ENCODE measurements at regions not wholly inside any gene's neighbourhood (a gene's known extent, or its start where the extent isn't known, plus 50 kb on each side); places are given as distances from the start of the nearest gene placed in this dataset.

DNA sequence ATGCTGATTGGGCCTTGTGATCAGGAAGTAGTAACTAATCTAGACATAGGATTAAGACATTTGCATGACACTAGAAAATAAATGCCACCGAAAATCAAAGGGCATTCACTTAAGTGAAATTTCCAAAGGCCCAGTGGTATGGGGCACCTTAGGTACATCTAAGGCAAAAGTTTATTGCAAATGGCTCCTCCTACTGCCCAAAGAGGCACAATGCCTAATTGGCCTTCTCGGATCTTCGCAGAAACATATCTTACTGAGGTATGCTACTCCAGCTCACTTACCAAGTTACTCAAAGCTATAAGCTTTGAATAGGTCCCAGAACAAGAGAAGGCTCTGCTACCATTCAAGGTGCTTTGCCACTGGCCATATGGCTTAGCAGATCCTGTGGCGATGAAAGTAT, 174.8 kb upstream of the CXCL13 start:
- DNase-seq: no peak
- H3K27me3 ChIP-seq (replicated peaks): no peaks in the 10 kb centered on the region
- H3K36me3 ChIP-seq (replicated peaks): no peaks in the 10 kb centered on the region
- TF ChIP-seq, protein P1, sequence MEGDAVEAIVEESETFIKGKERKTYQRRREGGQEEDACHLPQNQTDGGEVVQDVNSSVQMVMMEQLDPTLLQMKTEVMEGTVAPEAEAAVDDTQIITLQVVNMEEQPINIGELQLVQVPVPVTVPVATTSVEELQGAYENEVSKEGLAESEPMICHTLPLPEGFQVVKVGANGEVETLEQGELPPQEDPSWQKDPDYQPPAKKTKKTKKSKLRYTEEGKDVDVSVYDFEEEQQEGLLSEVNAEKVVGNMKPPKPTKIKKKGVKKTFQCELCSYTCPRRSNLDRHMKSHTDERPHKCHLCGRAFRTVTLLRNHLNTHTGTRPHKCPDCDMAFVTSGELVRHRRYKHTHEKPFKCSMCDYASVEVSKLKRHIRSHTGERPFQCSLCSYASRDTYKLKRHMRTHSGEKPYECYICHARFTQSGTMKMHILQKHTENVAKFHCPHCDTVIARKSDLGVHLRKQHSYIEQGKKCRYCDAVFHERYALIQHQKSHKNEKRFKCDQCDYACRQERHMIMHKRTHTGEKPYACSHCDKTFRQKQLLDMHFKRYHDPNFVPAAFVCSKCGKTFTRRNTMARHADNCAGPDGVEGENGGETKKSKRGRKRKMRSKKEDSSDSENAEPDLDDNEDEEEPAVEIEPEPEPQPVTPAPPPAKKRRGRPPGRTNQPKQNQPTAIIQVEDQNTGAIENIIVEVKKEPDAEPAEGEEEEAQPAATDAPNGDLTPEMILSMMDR (IDR thresholded peaks at IDR 0.05; ENCODE audit: low read depth, low read length, missing control alignments): peak; percentile 28
- H3K27ac ChIP-seq: no peak overlapping the region
- H3K4me3 ChIP-seq (ENCODE audit: low read depth, low read length): no peak overlapping the region
- in situ Hi-C loops (cut with HindIII; ENCODE audit: low pct_ligation_motif_present, low sequenced_read_pairs): no loop called here

DNA sequence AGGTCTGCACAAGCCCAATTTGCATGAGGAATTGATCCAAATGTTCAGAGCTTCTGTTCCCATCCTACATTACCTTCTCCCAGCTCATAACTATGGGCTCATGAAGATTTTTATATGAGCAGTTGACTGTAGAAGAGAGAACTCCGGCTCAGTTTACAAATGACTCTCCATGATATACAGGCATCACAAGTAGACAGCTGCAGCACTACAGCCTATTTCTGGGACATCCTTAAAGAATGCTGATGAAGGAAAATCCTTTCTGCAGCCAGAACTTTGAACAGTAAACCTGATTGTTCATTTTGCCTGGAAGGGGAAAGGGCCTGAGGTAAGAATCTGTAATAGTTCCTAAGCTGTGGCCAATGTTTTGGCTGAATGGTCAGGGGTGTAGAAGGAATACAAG, 174.1 kb upstream of the CXCL13 start:
- DNase-seq: no peak
- H3K36me3 ChIP-seq (replicated peaks): no peaks in the 10 kb centered on the region
- TF ChIP-seq, protein P1 (IDR thresholded peaks at IDR 0.05; ENCODE audit: low read depth, low read length, missing control alignments): no peak
- no peak overlapping the region for H3K4me3 ChIP-seq (ENCODE audit: low read depth, low read length)
- H3K27me3 ChIP-seq (replicated peaks): no peaks in the 10 kb centered on the region
- no peak overlapping the region for H3K27ac ChIP-seq
- in situ Hi-C loops (cut with HindIII; ENCODE audit: low pct_ligation_motif_present, low sequenced_read_pairs): no loop called here

DNA sequence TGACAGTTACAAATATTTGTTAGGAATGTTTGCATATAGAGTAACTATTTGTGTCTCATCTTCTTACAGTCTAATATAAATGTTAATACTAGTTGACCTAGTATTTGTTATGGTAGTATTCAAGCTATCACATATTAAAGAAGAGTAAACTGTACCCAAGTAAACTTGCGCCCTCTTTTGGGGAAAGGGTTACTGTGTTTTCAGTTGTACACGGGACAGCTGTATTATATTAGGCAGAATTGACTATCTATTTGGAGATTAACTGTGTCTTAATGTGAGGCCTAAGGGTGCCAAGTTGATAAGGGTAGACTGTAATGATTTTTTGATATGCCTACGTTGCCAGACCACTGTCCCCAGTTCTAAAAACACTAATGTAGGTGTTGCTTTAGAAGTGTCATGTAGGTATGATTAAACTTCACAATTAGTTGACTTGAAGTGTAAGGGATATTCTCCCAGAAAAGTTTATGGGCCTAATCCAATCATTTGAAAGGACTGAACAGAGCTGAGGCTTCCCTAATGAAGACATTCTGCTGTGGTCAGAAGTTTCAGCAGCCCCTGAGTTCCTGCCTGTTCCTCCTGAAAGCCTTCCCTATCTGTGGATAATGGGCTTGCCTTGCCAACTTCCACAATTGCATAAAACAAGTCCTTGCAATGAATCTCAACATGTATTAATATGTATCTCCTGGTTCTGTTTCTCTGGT, 172.8 kb upstream of the CXCL13 start:
- Histone ChIP-seq H3K4me3 (ENCODE audit: low read depth, low read length) (no peak overlapping the region), H3K36me3 (replicated peaks) (no peaks in the 10 kb centered on the region), H3K27me3 (replicated peaks) (no peaks in the 10 kb centered on the region), H3K27ac (no peak overlapping the region)
- no peak for DNase-seq
- TF ChIP-seq, protein P1 (IDR thresholded peaks at IDR 0.05; ENCODE audit: low read depth, low read length, missing control alignments): peak; percentile 13
- in situ Hi-C loops (cut with HindIII; ENCODE audit: low pct_ligation_motif_present, low sequenced_read_pairs): no loop called here

DNA sequence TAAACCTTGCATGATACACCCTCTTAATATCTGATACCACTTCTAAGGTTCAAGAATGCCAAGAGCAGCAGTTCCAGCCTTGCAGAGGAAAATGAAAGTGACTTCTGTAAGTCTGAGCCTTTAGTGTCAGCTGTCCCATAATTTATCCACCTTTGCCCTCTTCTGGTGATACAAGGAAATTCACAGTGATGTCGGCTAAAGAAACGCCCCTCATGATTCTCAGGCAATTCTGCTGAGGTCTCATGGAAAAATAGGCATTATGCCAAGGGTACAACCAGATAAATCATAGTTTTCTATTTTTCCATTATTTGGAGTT, 172.2 kb upstream of the CXCL13 start:
- TF ChIP-seq, protein P1 (IDR thresholded peaks at IDR 0.05; ENCODE audit: low read depth, low read length, missing control alignments): peak; percentile 64
- DNase-seq: peak; percentile 51
- in situ Hi-C loops (cut with HindIII; ENCODE audit: low pct_ligation_motif_present, low sequenced_read_pairs): no loop called here
- no peaks in the 10 kb centered on the region for H3K27me3 ChIP-seq (replicated peaks)
- no peaks in the 10 kb centered on the region for H3K36me3 ChIP-seq (replicated peaks)
- H3K4me3 ChIP-seq (ENCODE audit: low read depth, low read length): no peak overlapping the region
- H3K27ac ChIP-seq: no peak overlapping the region

DNA sequence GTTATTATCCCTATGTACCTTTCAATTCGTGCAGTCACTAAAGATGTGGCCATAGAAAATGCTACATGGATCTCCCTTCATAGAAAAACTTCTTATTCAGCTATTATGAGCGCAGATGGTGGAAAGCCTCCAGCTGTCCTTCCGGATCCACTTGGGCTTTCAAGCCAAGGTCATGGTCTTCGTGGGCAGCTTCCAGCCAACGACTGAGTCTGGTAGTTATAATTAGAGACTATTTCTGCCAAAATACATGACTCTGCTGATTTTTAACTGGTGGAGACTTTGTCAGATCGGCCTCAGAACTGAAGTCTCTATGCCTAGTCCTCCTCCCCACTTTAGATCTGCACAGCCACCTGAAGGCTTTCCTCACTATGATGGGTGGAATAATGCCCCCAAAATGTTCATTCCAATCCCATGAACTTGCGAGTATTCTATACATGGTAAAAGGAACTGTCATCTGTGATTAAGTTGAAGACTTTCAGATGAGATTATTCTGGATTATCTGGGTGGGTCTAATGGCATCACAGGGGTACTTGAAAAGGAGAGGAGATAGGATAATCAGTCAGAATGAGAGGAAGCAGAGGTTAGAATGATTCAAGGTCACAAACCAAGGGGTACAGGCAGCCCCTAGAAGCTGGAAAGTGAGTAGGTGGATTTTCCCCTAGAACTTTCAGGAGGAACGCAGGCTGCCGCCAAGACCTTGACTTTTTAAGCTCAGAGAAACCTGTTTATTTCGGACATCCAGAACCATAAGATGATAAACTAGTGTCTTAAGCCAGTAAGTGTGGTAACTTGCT, 171.1 kb upstream of the CXCL13 start:
- no peak overlapping the region for H3K4me3 ChIP-seq (ENCODE audit: low read depth, low read length)
- H3K27me3 ChIP-seq (replicated peaks): no peaks in the 10 kb centered on the region
- TF ChIP-seq, protein P1 (IDR thresholded peaks at IDR 0.05; ENCODE audit: low read depth, low read length, missing control alignments): no peak
- in situ Hi-C loops (cut with HindIII; ENCODE audit: low pct_ligation_motif_present, low sequenced_read_pairs): no loop called here
- DNase-seq: no peak
- no peak overlapping the region for H3K27ac ChIP-seq
- no peaks in the 10 kb centered on the region for H3K36me3 ChIP-seq (replicated peaks)

All from brain microvascular endothelial cell (primary cell).